IPS-20b (cell line): ENCODE measurements at regions not wholly inside any gene's neighbourhood (a gene's known extent, or its start where the extent isn't known, plus 50 kb on each side); places are given as distances from the start of the nearest gene placed in this dataset.

ENCODE experiments used
- H3K27ac ChIP-seq: one replicate; pipeline ENCODE4 v1.5.1; 2013; ENCODE audit warnings: low read length
- H3K27me3 ChIP-seq: 2 replicates; pipeline ENCODE4 v1.6.1; 2013; ENCODE audit warnings: mild to moderate bottlenecking, low read length, inconsistent platforms; ENCODE audit not compliant: insufficient read depth
- H3K36me3 ChIP-seq: 2 replicates; pipeline ENCODE4 v1.6.1; 2013; ENCODE audit warnings: low read depth, mild to moderate bottlenecking, inconsistent platforms, low read length, moderate library complexity; ENCODE audit not compliant: insufficient read depth
- H3K4me1 ChIP-seq: 2 replicates; pipeline ENCODE4 v1.6.1; 2013; ENCODE audit warnings: mild to moderate bottlenecking, control low read depth, inconsistent platforms, low read length, moderate library complexity; ENCODE audit not compliant: insufficient read depth
- H3K4me3 ChIP-seq: 2 replicates; pipeline ENCODE4 v1.5.1; 2013; ENCODE audit warnings: mild to moderate bottlenecking, low read length, inconsistent platforms
- H3K9ac ChIP-seq: 2 replicates; pipeline ENCODE4 v1.6.1; 2013; ENCODE audit warnings: low read depth, mild to moderate bottlenecking, inconsistent platforms, low read length, moderate library complexity
- H3K9me3 ChIP-seq: 2 replicates; pipeline ENCODE4 v1.6.1; 2013; ENCODE audit warnings: mild to moderate bottlenecking, low read depth, low read length, inconsistent platforms; ENCODE audit not compliant: insufficient read depth

DNA sequence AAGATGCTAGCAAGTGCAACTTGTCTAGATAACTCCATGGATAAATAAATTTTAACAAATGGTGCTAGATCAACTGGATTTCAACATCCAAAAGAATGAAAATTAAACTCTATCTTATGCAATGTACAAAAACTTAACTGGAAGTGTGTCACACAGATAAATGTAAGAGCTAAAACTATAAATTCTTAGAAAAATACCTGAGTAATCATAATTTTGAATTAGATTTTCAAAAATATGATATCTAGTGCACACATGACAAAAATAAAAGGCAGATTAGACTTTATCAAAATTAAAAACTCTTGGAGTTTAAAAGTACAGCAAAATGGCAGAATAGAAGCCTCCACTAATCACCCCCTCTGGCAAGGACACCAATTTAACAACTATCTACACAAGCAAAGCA lies 1791.2 kb upstream of the CDH6 start:
- H3K4me1 ChIP-seq = no peaks in the 10 kb centered on the region
- no peaks in the 10 kb centered on the region for H3K27me3 ChIP-seq
- no peaks in the 10 kb centered on the region for H3K36me3 ChIP-seq
- H3K4me3 ChIP-seq = no peak overlapping the region
- no peak overlapping the region for H3K27ac ChIP-seq
- H3K9me3 ChIP-seq = peaks cover 12% of the 10 kb centered on the region
- no peak overlapping the region for H3K9ac ChIP-seq

DNA sequence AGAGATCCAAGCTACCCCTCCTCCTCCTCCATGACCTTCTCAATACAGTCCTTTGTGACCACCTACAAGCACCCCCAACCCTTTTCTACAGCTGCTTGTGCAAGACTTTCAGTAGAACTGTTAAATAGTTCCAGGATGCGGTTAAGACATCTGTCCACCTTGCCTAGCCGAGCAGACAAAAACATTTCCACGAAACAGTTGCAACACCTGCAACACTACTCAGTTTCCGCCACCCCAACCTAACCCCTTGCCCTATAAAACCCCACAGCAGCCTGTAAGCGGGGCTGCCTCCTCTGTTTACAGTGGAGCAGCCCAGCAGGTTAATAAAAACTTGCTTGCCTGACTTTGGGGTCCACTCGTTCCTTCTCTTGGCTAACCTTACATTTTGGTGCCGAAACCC lies 1803.5 kb upstream of the CDH6 start:
- Histone ChIP-seq H3K27me3 (no peaks in the 10 kb centered on the region), H3K36me3 (no peaks in the 10 kb centered on the region), H3K9ac (no peak overlapping the region), H3K27ac (no peak overlapping the region), H3K4me1 (no peaks in the 10 kb centered on the region), H3K9me3 (no peaks in the 10 kb centered on the region), H3K4me3 (no peak overlapping the region)

DNA sequence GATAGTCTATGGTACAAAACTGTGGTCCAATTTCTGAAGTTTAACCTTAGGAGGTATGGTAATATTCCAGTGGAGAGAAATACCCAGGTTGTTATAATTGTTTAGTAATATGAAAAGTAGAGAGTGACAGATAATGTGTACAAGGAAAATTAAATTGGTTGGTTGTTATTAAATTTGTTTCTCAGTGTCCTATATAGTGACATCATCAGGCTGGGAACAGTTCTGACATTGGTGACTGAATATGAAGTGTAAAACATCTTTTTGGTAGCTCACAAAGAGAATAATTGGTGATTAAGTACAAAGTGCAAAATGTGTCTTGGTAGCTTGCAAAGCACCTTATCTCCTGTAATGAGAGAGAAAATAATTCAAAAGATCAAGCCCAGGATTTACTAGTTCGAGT lies 1806.1 kb upstream of the CDH6 start:
- H3K9me3 ChIP-seq = no peaks in the 10 kb centered on the region
- H3K9ac ChIP-seq = no peak overlapping the region
- no peaks in the 10 kb centered on the region for H3K36me3 ChIP-seq
- no peak overlapping the region for H3K4me3 ChIP-seq
- H3K27me3 ChIP-seq = no peaks in the 10 kb centered on the region
- no peak overlapping the region for H3K27ac ChIP-seq
- no peaks in the 10 kb centered on the region for H3K4me1 ChIP-seq

DNA sequence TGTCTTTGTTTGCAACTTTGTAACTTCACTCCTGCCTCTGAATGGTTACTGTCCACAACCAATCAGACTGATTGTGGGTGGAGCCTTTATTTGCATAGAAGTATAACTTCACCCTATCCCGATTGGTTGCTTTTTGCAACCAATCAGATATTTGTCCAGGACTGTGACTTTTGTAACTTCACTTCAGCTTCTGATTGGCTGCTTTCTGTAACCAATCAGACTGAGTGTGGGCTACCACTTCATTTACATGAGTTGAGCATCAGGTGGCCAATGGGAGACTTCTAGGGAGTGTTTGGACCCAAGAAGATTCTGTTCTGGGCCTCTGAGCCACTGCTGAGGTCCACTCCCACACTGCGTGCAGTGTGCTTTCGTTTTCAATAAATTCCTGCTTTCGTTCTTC lies 1810.7 kb upstream of the CDH6 start:
- H3K27ac ChIP-seq = no peak overlapping the region
- no peak overlapping the region for H3K9ac ChIP-seq
- no peaks in the 10 kb centered on the region for H3K9me3 ChIP-seq
- no peaks in the 10 kb centered on the region for H3K4me1 ChIP-seq
- no peaks in the 10 kb centered on the region for H3K27me3 ChIP-seq
- no peak overlapping the region for H3K4me3 ChIP-seq
- no peaks in the 10 kb centered on the region for H3K36me3 ChIP-seq

DNA sequence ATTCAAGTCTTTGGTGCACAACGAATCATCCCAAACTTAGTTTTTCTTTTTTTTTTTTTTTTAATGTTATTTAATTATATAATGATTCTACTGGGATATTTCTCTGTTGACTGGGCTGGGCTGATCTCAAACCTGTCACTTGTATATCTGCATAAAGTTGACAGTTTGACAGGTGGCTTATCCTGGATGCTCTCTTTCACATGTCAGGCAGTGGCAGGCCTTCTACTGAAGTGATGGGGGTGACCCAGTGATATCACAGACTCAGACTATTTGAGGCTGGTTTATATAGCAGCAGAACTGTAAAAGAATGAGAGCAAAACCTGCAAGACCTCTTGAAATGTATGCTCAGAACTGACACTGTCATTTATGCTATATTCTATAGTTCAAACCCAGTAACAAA lies 1813.5 kb upstream of the CDH6 start:
- Histone ChIP-seq H3K27ac (no peak overlapping the region), H3K36me3 (no peaks in the 10 kb centered on the region), H3K9me3 (no peaks in the 10 kb centered on the region), H3K9ac (no peak overlapping the region), H3K27me3 (no peaks in the 10 kb centered on the region), H3K4me3 (no peak overlapping the region), H3K4me1 (no peaks in the 10 kb centered on the region)

DNA sequence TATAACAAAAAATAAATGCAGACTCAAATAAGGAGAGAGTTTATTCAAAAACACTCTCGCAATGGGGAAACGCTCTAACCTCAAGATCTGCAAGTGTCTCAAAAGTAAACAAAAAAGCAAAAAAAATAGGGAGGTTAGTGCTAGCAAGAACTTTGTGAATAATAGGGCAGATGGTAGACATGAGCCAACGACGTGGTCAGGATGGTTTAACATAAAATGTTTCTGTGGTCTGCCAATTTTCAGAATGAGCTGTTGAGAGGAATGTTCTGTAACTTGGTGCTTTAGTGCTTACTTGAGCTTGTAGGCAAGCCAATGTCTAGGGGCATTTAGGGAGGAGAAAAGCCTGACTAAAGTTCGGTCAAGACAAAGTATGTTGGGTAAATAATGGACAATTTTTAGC lies 1813.9 kb upstream of the CDH6 start:
- Histone ChIP-seq H3K4me3 (no peak overlapping the region), H3K9ac (no peak overlapping the region), H3K36me3 (no peaks in the 10 kb centered on the region), H3K4me1 (no peaks in the 10 kb centered on the region), H3K9me3 (no peaks in the 10 kb centered on the region), H3K27me3 (no peaks in the 10 kb centered on the region), H3K27ac (no peak overlapping the region)

DNA sequence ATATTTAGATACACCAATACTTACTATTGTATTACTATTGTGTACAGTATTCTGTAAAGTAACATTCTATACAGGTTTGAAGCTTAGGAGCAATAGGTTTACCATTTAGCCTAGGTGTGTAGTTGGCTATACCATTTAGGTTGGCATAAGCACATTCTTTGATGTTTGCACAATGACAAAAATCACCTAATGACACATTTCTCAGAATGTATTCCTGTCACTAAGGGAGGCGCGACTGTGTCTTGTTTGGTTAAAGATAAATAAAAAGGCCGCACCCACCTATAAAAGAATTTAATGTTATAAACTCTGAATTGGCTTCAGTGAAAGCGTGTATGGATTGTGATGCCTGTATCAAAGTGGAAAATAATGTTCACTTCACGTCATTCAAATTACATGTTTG lies 1815.4 kb upstream of the CDH6 start:
- H3K4me1 ChIP-seq = no peaks in the 10 kb centered on the region
- no peaks in the 10 kb centered on the region for H3K9me3 ChIP-seq
- no peak overlapping the region for H3K4me3 ChIP-seq
- H3K27me3 ChIP-seq = no peaks in the 10 kb centered on the region
- no peaks in the 10 kb centered on the region for H3K36me3 ChIP-seq
- no peak overlapping the region for H3K27ac ChIP-seq
- H3K9ac ChIP-seq = no peak overlapping the region

DNA sequence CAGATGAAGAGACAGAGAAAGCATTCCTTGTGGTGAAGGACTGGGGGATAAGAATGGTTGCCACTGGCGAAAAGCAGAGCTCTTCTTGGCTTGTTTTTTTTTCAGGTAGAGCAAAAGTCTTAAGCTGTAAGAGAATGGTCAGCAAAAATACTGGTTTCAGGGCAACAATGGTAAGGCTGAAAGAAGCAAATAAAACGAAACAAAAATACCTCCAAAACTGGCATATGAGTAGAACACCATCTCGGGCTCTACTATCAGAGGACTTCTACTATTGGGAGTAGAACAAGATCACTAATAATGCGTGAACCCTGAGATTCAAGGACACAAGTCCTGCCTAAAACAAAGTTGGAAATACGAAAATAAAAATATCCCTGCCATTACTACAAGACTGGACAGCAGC lies 1823.2 kb upstream of the CDH6 start:
- Histone ChIP-seq H3K9ac (no peak overlapping the region), H3K27me3 (no peaks in the 10 kb centered on the region), H3K27ac (no peak overlapping the region), H3K4me3 (no peak overlapping the region), H3K36me3 (no peaks in the 10 kb centered on the region), H3K9me3 (no peaks in the 10 kb centered on the region), H3K4me1 (no peaks in the 10 kb centered on the region; the same call in 1 of the 2 replicates)

DNA sequence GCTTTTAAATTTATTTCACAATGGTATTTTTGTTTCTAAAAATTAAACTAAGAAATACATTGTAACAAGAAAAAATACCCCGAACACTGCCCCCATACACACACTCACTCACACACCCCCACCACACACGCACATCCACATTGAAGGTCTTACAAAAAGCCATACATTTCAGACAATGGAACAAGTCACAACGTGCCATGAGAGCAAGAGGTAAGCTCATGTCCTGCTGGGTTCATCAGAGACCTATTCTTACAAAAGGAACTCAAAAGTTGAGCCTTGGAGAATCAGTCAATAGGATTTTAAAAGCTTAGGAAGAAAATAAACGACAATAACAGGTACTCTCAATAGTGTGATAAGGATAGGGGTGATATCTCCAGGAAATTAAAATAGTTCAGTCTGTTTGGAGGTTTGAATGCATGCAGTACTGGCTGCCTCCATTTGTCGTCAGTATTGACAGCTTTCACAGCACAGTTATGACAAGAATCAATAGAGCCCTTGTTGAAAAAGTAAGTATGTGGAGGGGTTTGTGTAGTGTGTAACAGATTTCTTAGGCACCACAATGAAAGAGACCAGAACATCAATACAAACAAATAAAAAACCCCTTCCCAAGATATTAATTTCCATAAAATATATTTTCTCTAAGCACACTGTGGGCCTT lies 1826.2 kb upstream of the CDH6 start:
- H3K36me3 ChIP-seq = no peaks in the 10 kb centered on the region

DNA sequence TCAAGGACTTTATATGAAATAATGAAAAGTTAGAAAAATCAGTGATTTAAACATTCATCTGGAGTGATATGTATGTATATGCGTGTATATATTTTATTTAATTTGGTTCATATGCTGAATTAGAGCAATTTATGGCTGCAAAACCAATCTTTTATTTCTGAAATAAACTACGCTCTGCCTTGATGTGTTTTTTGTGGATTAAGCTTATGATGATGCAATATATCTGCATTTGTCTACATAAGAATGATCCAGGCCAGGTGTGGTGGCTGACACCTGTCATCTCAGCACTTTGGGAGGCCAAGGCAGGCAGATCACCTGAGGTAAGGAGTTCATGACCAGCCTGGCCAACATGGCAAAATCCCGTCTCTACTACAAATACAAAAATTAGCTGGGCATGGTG lies 1842.3 kb upstream of the CDH6 start:
- Histone ChIP-seq H3K27ac (no peak overlapping the region), H3K4me1 (no peaks in the 10 kb centered on the region), H3K9me3 (peaks cover 24% of the 10 kb centered on the region), H3K9ac (no peak overlapping the region), H3K4me3 (no peak overlapping the region), H3K27me3 (no peaks in the 10 kb centered on the region), H3K36me3 (no peaks in the 10 kb centered on the region)

More for the DNA sequence above, 1826.2 kb upstream of the CDH6 start:
- Histone ChIP-seq H3K4me1 (no peaks in the 10 kb centered on the region; the same call in 1 of the 2 replicates), H3K27ac (no peak overlapping the region), H3K9me3 (no peaks in the 10 kb centered on the region), H3K27me3 (no peaks in the 10 kb centered on the region), H3K9ac (no peak overlapping the region), H3K4me3 (no peak overlapping the region)

DNA sequence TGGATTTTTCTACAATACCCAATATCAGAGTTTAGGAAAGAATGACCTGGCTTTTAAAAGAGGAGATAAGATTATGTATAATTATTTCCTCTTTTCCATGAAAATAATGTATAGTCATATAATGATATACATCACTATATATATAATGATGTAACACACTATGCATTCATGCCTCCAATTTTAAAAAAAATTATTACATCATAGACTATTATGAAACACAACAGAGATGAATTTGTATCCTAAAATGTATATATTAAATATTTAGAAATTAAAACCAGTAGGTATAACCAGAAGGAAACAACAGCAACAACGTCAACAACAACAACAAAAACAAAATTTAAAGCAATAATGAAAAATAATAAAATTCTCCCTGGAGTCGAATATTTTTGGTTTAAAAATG lies 1856.5 kb upstream of the CDH6 start:
- no peak overlapping the region for H3K9ac ChIP-seq
- no peaks in the 10 kb centered on the region for H3K27me3 ChIP-seq
- H3K9me3 ChIP-seq = no peaks in the 10 kb centered on the region

DNA sequence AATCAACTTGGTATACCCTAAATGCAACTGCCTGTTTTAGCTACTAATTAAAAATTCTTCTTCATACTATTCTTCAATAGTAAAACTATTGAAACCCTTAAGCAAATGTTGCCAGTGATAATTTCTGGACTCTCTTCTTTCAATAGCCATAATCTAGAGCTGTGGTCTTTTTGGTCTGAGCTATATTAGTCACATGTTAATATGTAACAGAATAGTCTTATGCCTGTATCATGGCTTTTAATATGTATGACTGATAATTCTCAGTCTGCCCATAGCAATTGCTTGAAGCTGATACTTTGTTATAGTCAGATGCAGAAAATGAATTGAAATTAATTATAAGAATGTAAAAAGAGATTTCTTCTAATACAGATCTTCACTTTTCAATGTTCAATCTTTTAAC lies 1871.9 kb upstream of the CDH6 start:
- H3K4me1 ChIP-seq = no peaks in the 10 kb centered on the region
- H3K4me3 ChIP-seq = no peak overlapping the region
- no peak overlapping the region for H3K9ac ChIP-seq
- no peaks in the 10 kb centered on the region for H3K27me3 ChIP-seq
- no peaks in the 10 kb centered on the region for H3K36me3 ChIP-seq
- no peaks in the 10 kb centered on the region for H3K9me3 ChIP-seq
- H3K27ac ChIP-seq = no peak overlapping the region

More for the DNA sequence above, 1856.5 kb upstream of the CDH6 start:
- Histone ChIP-seq H3K36me3 (no peaks in the 10 kb centered on the region), H3K27ac (no peak overlapping the region), H3K4me1 (no peaks in the 10 kb centered on the region), H3K4me3 (no peak overlapping the region)
